Caki2 (cell line): ENCODE measurements at regions not wholly inside any gene's neighbourhood (a gene's known extent, or its start where the extent isn't known, plus 50 kb on each side); places are given as distances from the start of the nearest gene placed in this dataset.
A peak's percentile ranks its signal among the peaks of the same experiment; 100 is the strongest.

Experiments used
- DNase-seq: peaks from one replicate; pipeline ENCODE4 v3.0.0-alpha.2; 2015; ENCODE audit warnings: low read depth
- in situ Hi-C: cut with HindIII; loops from 2 replicates; pipeline ENCODE4 v1.10.0; 2016; ENCODE audit warnings: low sequenced_read_pairs, low pct_unique_long_range_greater_than_20kb, mixed read lengths

- DNase-seq = no peak
- in situ Hi-C loops = loop anchor here (25.0 kb wide), 1 partner anchor 620 kb away; the partner anchor contains the start of gene PLK2
Observed at GRCh38 chr5:57842364-57843058, 359.9 kb upstream of the ACTBL2 start.

DNA sequence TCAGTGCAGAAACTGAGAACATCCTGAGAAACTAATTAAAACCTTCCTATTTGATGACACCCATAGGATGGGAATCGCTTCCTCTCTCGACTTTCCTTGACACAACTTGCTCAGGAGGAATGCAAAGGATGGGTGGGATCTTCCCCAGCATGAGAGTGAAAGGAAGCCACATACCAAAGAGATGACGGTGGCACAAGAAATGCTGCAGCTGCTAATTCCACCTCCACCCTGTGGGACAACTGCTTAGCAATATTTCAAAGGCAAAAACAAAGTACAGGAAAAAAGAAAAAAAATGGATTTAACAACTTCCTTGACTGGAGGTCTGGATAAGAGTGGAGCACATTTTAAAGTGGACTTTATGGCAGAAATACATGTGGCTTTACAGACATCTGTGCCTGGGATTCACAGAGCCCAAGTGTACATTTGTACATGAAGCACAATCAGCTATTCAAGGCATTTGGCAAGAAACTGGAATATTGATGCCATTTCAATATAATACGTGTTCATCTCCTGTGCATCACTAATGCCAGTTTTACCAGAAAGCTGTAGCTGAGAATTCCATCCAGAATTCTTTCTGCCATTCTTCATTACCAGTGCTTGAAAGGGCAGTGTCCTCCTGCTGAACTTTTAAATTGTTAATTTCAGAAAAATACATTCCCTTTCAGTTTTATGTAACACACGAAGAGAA lies 359.2 kb upstream of the ACTBL2 start:
- in situ Hi-C loops = loop anchor here (25.0 kb wide), 1 partner anchor 620 kb away; the partner anchor contains the start of gene PLK2
- DNase-seq = peak; percentile 94

GRCh38 chr5:57839437-57840079 lies 356.9 kb upstream of the ACTBL2 start:
- no peak for DNase-seq
- in situ Hi-C loops = loop anchor here (25.0 kb wide), 1 partner anchor 623 kb away; the partner anchor contains the start of gene PLK2

DNA sequence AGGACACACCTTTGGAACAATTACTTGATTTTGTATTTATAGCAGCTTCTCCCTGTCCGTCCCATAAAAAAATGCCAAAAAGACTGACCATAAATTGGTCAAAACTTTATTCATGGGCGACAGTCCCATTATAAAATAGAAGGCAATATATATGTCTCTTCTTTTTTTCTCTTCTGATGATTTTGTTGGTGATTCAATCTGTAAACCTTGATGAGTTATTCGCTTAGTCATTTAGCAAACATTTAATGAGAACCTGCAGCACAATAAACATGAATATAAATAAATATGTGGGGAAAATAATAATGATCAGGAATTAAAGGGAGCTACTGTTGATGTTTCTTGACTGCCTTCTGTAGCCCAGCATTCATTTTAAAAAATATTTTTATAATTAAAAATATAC lies 356.4 kb upstream of the ACTBL2 start:
- no peak for DNase-seq
- in situ Hi-C loops = loop anchor here (25.0 kb wide), 1 partner anchor 623 kb away; the partner anchor contains the start of gene PLK2

GRCh38 chr5:57836921-57837320 lies 354.3 kb upstream of the ACTBL2 start:
- in situ Hi-C loops = loop anchor here (25.0 kb wide), 1 partner anchor 625 kb away; the partner anchor contains the start of gene PLK2

DNA sequence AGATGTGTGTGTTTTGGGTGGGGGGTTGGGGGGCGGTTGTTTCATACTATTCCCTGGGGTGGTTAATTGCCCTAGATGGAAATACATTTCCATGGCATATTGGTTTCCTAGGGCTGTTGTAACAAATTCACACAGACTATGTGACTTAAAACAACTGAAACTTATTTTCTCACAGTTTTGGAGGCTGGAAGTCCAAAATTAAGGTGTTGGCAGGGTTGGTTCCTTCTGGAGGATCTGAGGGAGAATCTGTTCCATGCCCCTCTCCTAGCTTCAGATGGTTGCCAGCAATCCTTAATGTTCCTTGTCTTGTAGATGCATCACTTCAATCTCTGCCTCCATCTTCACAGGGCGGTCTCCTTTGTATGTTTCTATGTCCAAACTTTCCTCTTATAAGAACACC lies 353.7 kb upstream of the ACTBL2 start:
- in situ Hi-C loops = loop anchor here (25.0 kb wide), 1 partner anchor 626 kb away; the partner anchor contains the start of gene PLK2

More at GRCh38 chr5:57836921-57837320, 354.3 kb upstream of the ACTBL2 start:
- DNase-seq = no peak

DNA sequence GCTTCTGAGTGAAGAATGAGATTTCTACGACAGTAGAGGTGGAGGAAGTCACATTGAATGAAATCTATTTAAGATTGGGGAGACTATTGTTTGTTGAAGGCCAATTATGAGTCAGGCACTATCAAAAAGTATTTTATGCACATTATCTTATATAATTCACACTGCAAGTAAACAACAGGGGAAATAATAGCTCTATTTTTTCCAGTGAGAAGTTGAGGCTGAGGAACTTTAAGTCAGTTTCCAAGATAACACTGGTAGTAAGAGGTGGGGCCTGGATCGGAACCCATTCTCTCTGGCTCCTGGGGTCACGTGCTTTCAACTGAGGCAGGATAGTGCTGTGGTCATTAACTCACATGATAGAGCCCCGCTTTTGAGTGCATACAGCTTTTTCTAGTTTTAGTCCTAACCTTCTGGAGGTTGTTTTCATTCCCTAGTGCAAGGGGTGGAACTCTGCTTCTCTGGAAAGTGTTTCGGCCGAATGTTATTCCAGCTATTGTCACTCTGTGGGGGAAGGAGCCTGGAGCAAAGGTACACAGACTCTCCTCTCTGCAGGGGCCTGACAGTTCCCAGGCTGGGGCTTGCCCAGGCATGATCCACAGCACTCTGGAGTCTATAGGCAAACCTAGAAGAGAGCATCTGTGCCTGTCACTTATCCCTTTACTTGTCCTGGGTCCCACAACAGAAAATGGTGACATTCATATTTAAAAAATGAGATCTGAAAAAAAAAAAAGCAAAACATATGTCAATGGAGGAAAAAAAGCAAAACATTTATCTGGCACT lies 352.4 kb upstream of the ACTBL2 start:
- in situ Hi-C loops = loop anchor here (25.0 kb wide), 1 partner anchor 627 kb away; the partner anchor contains the start of gene PLK2
- peak; percentile 84 for DNase-seq

More for the DNA sequence above, 353.7 kb upstream of the ACTBL2 start:
- no peak for DNase-seq

DNA sequence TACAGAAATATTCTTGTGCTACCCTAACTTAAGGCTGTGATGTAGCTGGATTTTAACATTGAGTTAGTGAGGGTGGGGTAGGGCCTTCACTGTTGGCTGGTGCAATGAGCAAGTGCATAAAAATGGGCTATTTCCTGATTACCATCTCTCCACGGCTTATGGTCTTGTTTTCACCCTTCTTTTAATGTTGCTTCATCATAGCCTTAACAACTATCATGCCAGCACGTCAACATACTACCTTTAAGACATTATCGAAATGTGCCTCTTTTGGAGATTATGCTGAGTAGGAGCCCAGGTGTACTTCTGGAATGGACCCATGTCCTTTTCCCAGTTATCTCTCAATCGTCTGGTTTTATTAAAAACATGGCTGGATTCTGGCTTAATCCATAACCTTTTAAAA lies 350.9 kb upstream of the ACTBL2 start:
- no peak for DNase-seq
- in situ Hi-C loops = loop anchor here (25.0 kb wide), 1 partner anchor 629 kb away; the partner anchor contains the start of gene PLK2

- DNase-seq = peak; percentile 48
- in situ Hi-C loops = loop anchor here (25.0 kb wide), 1 partner anchor 629 kb away; the partner anchor contains the start of gene PLK2
Observed at GRCh38 chr5:57832875-57833274, 350.3 kb upstream of the ACTBL2 start.

GRCh38 chr5:57831932-57832331 lies 349.3 kb upstream of the ACTBL2 start:
- in situ Hi-C loops = loop anchor here (25.0 kb wide), 1 partner anchor 630 kb away; the partner anchor contains the start of gene PLK2
- DNase-seq = no peak

- in situ Hi-C loops = loop anchor here (25.0 kb wide), 1 partner anchor 631 kb away; the partner anchor contains the start of gene PLK2
Observed at GRCh38 chr5:57831090-57831489, 348.5 kb upstream of the ACTBL2 start.

DNA sequence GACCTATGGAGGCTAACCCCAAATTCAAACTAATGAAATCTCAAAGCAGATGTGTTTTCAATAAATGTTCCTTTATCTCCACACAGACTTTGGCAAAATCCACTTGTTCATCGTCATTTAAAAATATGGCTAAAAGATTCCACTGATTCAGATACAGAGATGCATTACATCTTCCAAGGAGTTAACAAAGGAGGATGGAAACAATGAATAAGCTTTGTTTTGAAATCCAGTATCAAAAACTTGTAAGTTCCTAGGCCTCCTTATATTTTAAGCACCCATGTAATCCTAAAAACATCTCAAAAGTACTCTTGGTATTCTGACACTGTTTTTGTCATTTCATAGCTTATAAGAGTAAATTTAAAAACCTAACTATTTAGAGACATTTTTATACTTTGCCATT lies 345.6 kb upstream of the ACTBL2 start:
- in situ Hi-C loops = loop anchor here (25.0 kb wide), 1 partner anchor 634 kb away; the partner anchor contains the start of gene PLK2
- DNase-seq = no peak

More at GRCh38 chr5:57831090-57831489, 348.5 kb upstream of the ACTBL2 start:
- no peak for DNase-seq

- in situ Hi-C loops = loop anchor here (25.0 kb wide), 1 partner anchor 637 kb away; the partner anchor contains the start of gene PLK2
- DNase-seq = peak; percentile 96
Observed at GRCh38 chr5:57825031-57825686, 342.5 kb upstream of the ACTBL2 start.

DNA sequence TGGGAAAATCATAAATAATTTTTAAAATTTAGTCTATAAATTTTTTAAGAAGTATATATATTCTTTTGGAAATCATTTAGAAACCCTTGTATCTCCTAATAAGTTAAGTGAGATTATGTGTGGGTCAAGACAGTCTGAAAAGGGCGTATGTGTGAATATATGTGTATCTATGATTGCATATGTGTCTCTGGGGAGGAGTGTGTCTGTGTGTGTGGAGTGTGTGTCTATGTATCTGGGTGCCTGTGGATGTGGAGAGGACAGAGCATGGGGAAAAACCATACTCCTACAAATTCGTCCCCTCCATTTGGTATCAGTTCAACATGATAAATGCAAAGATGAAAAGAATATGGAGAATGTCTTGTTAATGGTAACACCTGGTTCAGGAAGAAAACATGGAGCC lies 342.0 kb upstream of the ACTBL2 start:
- in situ Hi-C loops = loop anchor here (25.0 kb wide), 1 partner anchor 638 kb away; the partner anchor contains the start of gene PLK2
- DNase-seq = no peak

DNA sequence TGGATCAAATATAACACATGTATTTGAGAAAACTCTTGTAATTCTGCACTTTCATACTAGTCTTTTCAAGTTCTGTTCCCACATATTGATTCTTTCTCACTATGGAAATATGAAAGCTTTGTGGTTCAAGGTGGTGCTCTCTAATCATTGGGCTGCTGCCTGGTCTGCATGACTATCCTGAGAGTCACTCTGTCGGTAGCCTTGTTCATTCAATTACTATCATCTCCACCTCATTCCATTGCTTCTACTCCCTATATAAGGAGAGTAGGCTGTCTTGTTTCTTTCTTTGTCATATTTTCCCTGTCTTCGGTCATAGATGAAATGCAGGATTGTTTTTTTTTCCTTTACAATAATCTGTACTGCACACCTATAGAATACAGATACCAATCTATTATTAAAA lies 341.4 kb upstream of the ACTBL2 start:
- peak; percentile 56 for DNase-seq
- in situ Hi-C loops = no loop called here

DNA sequence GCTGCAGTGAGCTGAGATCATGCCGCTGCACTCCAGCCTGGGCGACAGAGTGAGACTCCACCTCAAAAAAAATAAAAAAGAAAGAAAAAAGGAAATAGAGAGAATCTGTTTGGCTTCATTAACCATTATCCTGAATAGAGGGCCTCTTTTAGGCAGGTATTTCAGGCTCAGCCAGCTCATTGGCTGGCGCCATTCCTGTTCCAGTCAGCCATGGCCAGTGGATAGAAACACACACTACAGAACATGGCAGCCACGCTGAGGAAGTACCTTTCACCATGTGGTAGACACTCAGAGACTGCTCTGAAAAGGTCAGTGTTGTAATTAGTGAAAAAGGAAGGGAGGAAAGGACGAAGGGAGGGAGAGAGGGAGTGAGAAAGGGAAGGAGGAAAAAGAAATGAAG lies 340.0 kb upstream of the ACTBL2 start:
- no peak for DNase-seq
- in situ Hi-C loops = no loop called here

DNA sequence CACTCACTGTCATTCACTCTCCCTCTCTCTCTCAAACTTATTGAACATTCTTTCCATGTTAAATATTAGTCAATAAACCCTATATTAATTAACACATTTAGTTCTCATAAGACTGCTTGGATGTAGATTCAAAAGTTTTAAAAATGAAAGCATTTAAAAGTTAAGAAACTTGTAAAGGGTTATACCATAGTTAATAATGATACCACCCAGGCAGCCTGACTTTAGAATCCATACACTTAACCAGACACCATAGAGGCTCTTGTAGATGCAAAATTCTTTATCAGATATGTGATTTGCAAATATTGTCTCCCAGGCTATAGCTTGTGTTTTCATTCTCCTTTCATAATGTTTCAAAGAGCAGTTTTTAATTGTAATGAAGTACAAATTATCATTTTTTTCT lies 335.8 kb upstream of the ACTBL2 start:
- no peak for DNase-seq

More for the DNA sequence above, 335.8 kb upstream of the ACTBL2 start:
- in situ Hi-C loops = no loop called here
